ENCODE measurements at regions not wholly inside any gene's neighbourhood (a gene's known extent, or its start where the extent isn't known, plus 50 kb on each side); places are given as distances from the start of the nearest gene placed in this dataset.

GRCh38 chr14:83253870-83254269 is 1720.2 kb upstream of the SEL1L start:
- Histone ChIP-seq H3K36me3 (ENCODE audit: control insufficient read depth in 5 of 5, insufficient read depth in 5 of 5, low read length in 5 of 5) (no peaks in the 10 kb centered on the region), H3K9ac (ENCODE audit: low read length in 5 of 5) (no peak overlapping the region), H3K9me3 (ENCODE audit: control insufficient read depth in 5 of 5, low read length in 5 of 5) (no peaks in the 10 kb centered on the region)

GRCh38 chr14:83255015-83255726 is 1721.5 kb upstream of the SEL1L start:
- Histone ChIP-seq H3K9me3 (ENCODE audit: control insufficient read depth in 5 of 5, low read length in 5 of 5) (no peaks in the 10 kb centered on the region), H3K4me1 (ENCODE audit: control insufficient read depth in 5 of 5, insufficient read depth in 5 of 5, low read length in 5 of 5) (no peaks in the 10 kb centered on the region), H3K27ac (ENCODE audit: low read depth, low read length) (no peak overlapping the region), H3K36me3 (ENCODE audit: control insufficient read depth in 5 of 5, insufficient read depth in 5 of 5, low read length in 5 of 5) (no peaks in the 10 kb centered on the region), H3K27me3 (ENCODE audit: control insufficient read depth in 5 of 5, insufficient read depth in 4 of 5, low read length in 5 of 5) (no peaks in the 10 kb centered on the region), H3K4me3 (ENCODE audit: low read depth in 1 of 5, low read length in 5 of 5) (no peak overlapping the region), H3K9ac (ENCODE audit: low read length in 5 of 5) (no peak overlapping the region)

More at GRCh38 chr14:83253870-83254269, 1720.2 kb upstream of the SEL1L start:
- Histone ChIP-seq H3K27ac (ENCODE audit: low read depth, low read length) (no peak overlapping the region), H3K4me1 (ENCODE audit: control insufficient read depth in 5 of 5, insufficient read depth in 5 of 5, low read length in 5 of 5) (no peaks in the 10 kb centered on the region), H3K4me3 (ENCODE audit: low read depth in 1 of 5, low read length in 5 of 5) (no peak overlapping the region), H3K27me3 (ENCODE audit: control insufficient read depth in 5 of 5, insufficient read depth in 4 of 5, low read length in 5 of 5) (no peaks in the 10 kb centered on the region)

- Histone ChIP-seq H3K4me3 (ENCODE audit: low read depth in 1 of 5, low read length in 5 of 5) (no peak overlapping the region), H3K27ac (ENCODE audit: low read depth, low read length) (no peak overlapping the region), H3K36me3 (ENCODE audit: control insufficient read depth in 5 of 5, insufficient read depth in 5 of 5, low read length in 5 of 5) (no peaks in the 10 kb centered on the region), H3K27me3 (ENCODE audit: control insufficient read depth in 5 of 5, insufficient read depth in 4 of 5, low read length in 5 of 5) (no peaks in the 10 kb centered on the region), H3K4me1 (ENCODE audit: control insufficient read depth in 5 of 5, insufficient read depth in 5 of 5, low read length in 5 of 5) (no peaks in the 10 kb centered on the region), H3K9ac (ENCODE audit: low read length in 5 of 5) (no peak overlapping the region), H3K9me3 (ENCODE audit: control insufficient read depth in 5 of 5, low read length in 5 of 5) (no peaks in the 10 kb centered on the region)
These were observed 1722.1 kb upstream of the SEL1L start for GRCh38 chr14:83255727-83256090.

GRCh38 chr14:83257466-83258439 is 1724.1 kb upstream of the SEL1L start:
- Histone ChIP-seq H3K9ac (ENCODE audit: low read length in 5 of 5) (no peak overlapping the region), H3K27ac (ENCODE audit: low read depth, low read length) (no peak overlapping the region), H3K9me3 (ENCODE audit: control insufficient read depth in 5 of 5, low read length in 5 of 5) (no peaks in the 10 kb centered on the region), H3K4me1 (ENCODE audit: control insufficient read depth in 5 of 5, insufficient read depth in 5 of 5, low read length in 5 of 5) (no peaks in the 10 kb centered on the region), H3K36me3 (ENCODE audit: control insufficient read depth in 5 of 5, insufficient read depth in 5 of 5, low read length in 5 of 5) (no peaks in the 10 kb centered on the region), H3K27me3 (ENCODE audit: control insufficient read depth in 5 of 5, insufficient read depth in 4 of 5, low read length in 5 of 5) (no peaks in the 10 kb centered on the region), H3K4me3 (ENCODE audit: low read depth in 1 of 5, low read length in 5 of 5) (no peak overlapping the region)

GRCh38 chr14:83260751-83261150 is 1727.1 kb upstream of the SEL1L start:
- H3K9me3 ChIP-seq (ENCODE audit: control insufficient read depth in 5 of 5, low read length in 5 of 5) = no peaks in the 10 kb centered on the region
- H3K4me1 ChIP-seq (ENCODE audit: control insufficient read depth in 5 of 5, insufficient read depth in 5 of 5, low read length in 5 of 5) = no peaks in the 10 kb centered on the region
- H3K27ac ChIP-seq (ENCODE audit: low read depth, low read length) = no peak overlapping the region
- H3K36me3 ChIP-seq (ENCODE audit: control insufficient read depth in 5 of 5, insufficient read depth in 5 of 5, low read length in 5 of 5) = no peaks in the 10 kb centered on the region
- H3K9ac ChIP-seq (ENCODE audit: low read length in 5 of 5) = no peak overlapping the region
- H3K4me3 ChIP-seq (ENCODE audit: low read depth in 1 of 5, low read length in 5 of 5) = no peak overlapping the region
- H3K27me3 ChIP-seq (ENCODE audit: control insufficient read depth in 5 of 5, insufficient read depth in 4 of 5, low read length in 5 of 5) = no peaks in the 10 kb centered on the region

- no peaks in the 10 kb centered on the region for H3K4me1 ChIP-seq (ENCODE audit: control insufficient read depth in 5 of 5, insufficient read depth in 5 of 5, low read length in 5 of 5)
- no peak overlapping the region for H3K27ac ChIP-seq (ENCODE audit: low read depth, low read length)
- H3K9ac ChIP-seq (ENCODE audit: low read length in 5 of 5) = no peak overlapping the region
- no peak overlapping the region for H3K4me3 ChIP-seq (ENCODE audit: low read depth in 1 of 5, low read length in 5 of 5)
- no peaks in the 10 kb centered on the region for H3K9me3 ChIP-seq (ENCODE audit: control insufficient read depth in 5 of 5, low read length in 5 of 5)
- no peaks in the 10 kb centered on the region for H3K27me3 ChIP-seq (ENCODE audit: control insufficient read depth in 5 of 5, insufficient read depth in 4 of 5, low read length in 5 of 5)
- H3K36me3 ChIP-seq (ENCODE audit: control insufficient read depth in 5 of 5, insufficient read depth in 5 of 5, low read length in 5 of 5) = no peaks in the 10 kb centered on the region
These were observed 1735.9 kb upstream of the SEL1L start for GRCh38 chr14:83269583-83269982.

- no peaks in the 10 kb centered on the region for H3K27me3 ChIP-seq (ENCODE audit: control insufficient read depth in 5 of 5, insufficient read depth in 4 of 5, low read length in 5 of 5)
- no peak overlapping the region for H3K4me3 ChIP-seq (ENCODE audit: low read depth in 1 of 5, low read length in 5 of 5)
- no peaks in the 10 kb centered on the region for H3K36me3 ChIP-seq (ENCODE audit: control insufficient read depth in 5 of 5, insufficient read depth in 5 of 5, low read length in 5 of 5)
- no peak overlapping the region for H3K27ac ChIP-seq (ENCODE audit: low read depth, low read length)
- no peaks in the 10 kb centered on the region for H3K4me1 ChIP-seq (ENCODE audit: control insufficient read depth in 5 of 5, insufficient read depth in 5 of 5, low read length in 5 of 5)
- no peaks in the 10 kb centered on the region for H3K9me3 ChIP-seq (ENCODE audit: control insufficient read depth in 5 of 5, low read length in 5 of 5)
- H3K9ac ChIP-seq (ENCODE audit: low read length in 5 of 5) = no peak overlapping the region
These were observed 1738.0 kb upstream of the SEL1L start for GRCh38 chr14:83271663-83272062.

- Histone ChIP-seq H3K9me3 (ENCODE audit: control insufficient read depth in 5 of 5, low read length in 5 of 5) (peaks cover 0 to 3% (median 0%) of the 10 kb centered on the region in 5 donors), H3K36me3 (ENCODE audit: control insufficient read depth in 5 of 5, insufficient read depth in 5 of 5, low read length in 5 of 5) (no peaks in the 10 kb centered on the region), H3K9ac (ENCODE audit: low read length in 5 of 5) (no peak overlapping the region), H3K27ac (ENCODE audit: low read depth, low read length) (no peak overlapping the region), H3K4me1 (ENCODE audit: control insufficient read depth in 5 of 5, insufficient read depth in 5 of 5, low read length in 5 of 5) (no peaks in the 10 kb centered on the region), H3K4me3 (ENCODE audit: low read depth in 1 of 5, low read length in 5 of 5) (no peak overlapping the region), H3K27me3 (ENCODE audit: control insufficient read depth in 5 of 5, insufficient read depth in 4 of 5, low read length in 5 of 5) (no peaks in the 10 kb centered on the region)
These were observed 1747.1 kb upstream of the SEL1L start for GRCh38 chr14:83280719-83281118.

- no peak overlapping the region for H3K9ac ChIP-seq (ENCODE audit: low read length in 5 of 5)
- no peak overlapping the region for H3K4me3 ChIP-seq (ENCODE audit: low read depth in 1 of 5, low read length in 5 of 5)
- H3K9me3 ChIP-seq (ENCODE audit: control insufficient read depth in 5 of 5, low read length in 5 of 5) = peaks cover 0 to 3% (median 0%) of the 10 kb centered on the region in 5 donors
- H3K27me3 ChIP-seq (ENCODE audit: control insufficient read depth in 5 of 5, insufficient read depth in 4 of 5, low read length in 5 of 5) = no peaks in the 10 kb centered on the region
- H3K4me1 ChIP-seq (ENCODE audit: control insufficient read depth in 5 of 5, insufficient read depth in 5 of 5, low read length in 5 of 5) = no peaks in the 10 kb centered on the region
- H3K36me3 ChIP-seq (ENCODE audit: control insufficient read depth in 5 of 5, insufficient read depth in 5 of 5, low read length in 5 of 5) = no peaks in the 10 kb centered on the region
- no peak overlapping the region for H3K27ac ChIP-seq (ENCODE audit: low read depth, low read length)
These were observed 1749.1 kb upstream of the SEL1L start for GRCh38 chr14:83282706-83283105.

GRCh38 chr14:83287300-83287699 is 1753.6 kb upstream of the SEL1L start:
- Histone ChIP-seq H3K9me3 (ENCODE audit: control insufficient read depth in 5 of 5, low read length in 5 of 5) (no peaks in the 10 kb centered on the region), H3K36me3 (ENCODE audit: control insufficient read depth in 5 of 5, insufficient read depth in 5 of 5, low read length in 5 of 5) (no peaks in the 10 kb centered on the region), H3K4me3 (ENCODE audit: low read depth in 1 of 5, low read length in 5 of 5) (no peak overlapping the region), H3K27me3 (ENCODE audit: control insufficient read depth in 5 of 5, insufficient read depth in 4 of 5, low read length in 5 of 5) (no peaks in the 10 kb centered on the region), H3K4me1 (ENCODE audit: control insufficient read depth in 5 of 5, insufficient read depth in 5 of 5, low read length in 5 of 5) (no peaks in the 10 kb centered on the region), H3K9ac (ENCODE audit: low read length in 5 of 5) (no peak overlapping the region), H3K27ac (ENCODE audit: low read depth, low read length) (no peak overlapping the region)
